H1 (cell line): ENCODE measurements at regions not wholly inside any gene's neighbourhood (a gene's known extent, or its start where the extent isn't known, plus 50 kb on each side); places are given as distances from the start of the nearest gene placed in this dataset.

Experiments used
- BRCA1 ChIP-seq: IDR thresholded peaks from 2 replicates; pipeline ENCODE4 v1.6.1; 2012; ENCODE audit warnings: low read depth, low read length, improper control_type of control experiment
- CBX5 ChIP-seq: fragments of 300-800, 300-1000 bp; sonication (generic); IDR thresholded peaks from 2 replicates; pipeline ENCODE4 v1.7.1; 2016; ENCODE audit warnings: antibody characterized with exemption, low read length, low read depth
- CEBPB ChIP-seq: IDR thresholded peaks from 2 replicates; pipeline ENCODE4 v1.6.1; 2012; ENCODE audit warnings: low read depth, low read length
- EP300 ChIP-seq, 2 experiments: IDR thresholded peaks; 1 replicate in 1 of 2; 2 replicates in 1 of 2; pipeline ENCODE4 v1.6.1; 2011 to 2012; ENCODE audit warnings: low read depth in 2 of 2, low read length in 2 of 2, mild to moderate bottlenecking in 2 of 2, borderline replicate concordance in 1 of 2, inconsistent platforms in 1 of 2, moderate library complexity in 1 of 2
- EZH2 ChIP-seq: fragments of 200-600 bp; sonication (generic); IDR thresholded peaks from 2 replicates; pipeline ENCODE4 v1.7.1; 2012; ENCODE audit warnings: low read depth, mild to moderate bottlenecking, moderate library complexity, low read length, inconsistent platforms; ENCODE audit not compliant: severe bottlenecking
- POLR2A ChIP-seq, 2 experiments: IDR thresholded peaks; 1 replicate in 1 of 2; 2 replicates in 1 of 2; pipeline ENCODE4 v1.6.1; 2011; ENCODE audit warnings: low read depth in 2 of 2, low read length in 2 of 2, mild to moderate bottlenecking in 2 of 2; ENCODE audit errors: control extremely low read depth in 1 of 2
- RXRA ChIP-seq: IDR thresholded peaks from 2 replicates; pipeline ENCODE4 v1.6.1; 2011; ENCODE audit warnings: low read depth, mild to moderate bottlenecking, low read length, moderate library complexity; ENCODE audit not compliant: insufficient read depth
- SP1 ChIP-seq: IDR thresholded peaks from 2 replicates; pipeline ENCODE4 v1.6.1; 2011; ENCODE audit warnings: low read depth, low read length
- SRF ChIP-seq: IDR thresholded peaks from 2 replicates; pipeline ENCODE4 v1.6.1; 2011; ENCODE audit warnings: mild to moderate bottlenecking, low read depth, low read length, moderate library complexity
- TEAD4 ChIP-seq: IDR thresholded peaks from 2 replicates; pipeline ENCODE4 v1.6.1; 2012; ENCODE audit warnings: low read depth, low read length, inconsistent platforms, mixed read lengths
- ZNF274 ChIP-seq: IDR thresholded peaks from 2 replicates; pipeline ENCODE4 v1.7.0; 2012; ENCODE audit warnings: low read length, borderline replicate concordance; ENCODE audit errors: extremely low read depth
- TF ChIP-seq, protein P1 (sequence below), 3 experiments: IDR thresholded peaks; 1 replicate in 2 of 3; 2 replicates in 1 of 3; pipeline versions ENCODE4 v1.5.1 to v1.6.1; 2011; ENCODE audit warnings: low read length in 3 of 3, mild to moderate bottlenecking in 3 of 3, inconsistent platforms in 2 of 3, low read depth in 1 of 3, moderate library complexity in 1 of 3; ENCODE audit not compliant: insufficient read depth in 1 of 3; ENCODE audit errors: control extremely low read depth in 1 of 3
- TF ChIP-seq, protein P2 (sequence below): IDR thresholded peaks from 2 replicates; pipeline ENCODE4 v1.6.1; 2012; ENCODE audit warnings: inconsistent platforms
- TF ChIP-seq, protein P3 (sequence below): IDR thresholded peaks from 2 replicates; pipeline ENCODE4 v1.6.1; 2011; ENCODE audit warnings: low read depth, mild to moderate bottlenecking, low read length; ENCODE audit not compliant: insufficient read depth

DNA sequence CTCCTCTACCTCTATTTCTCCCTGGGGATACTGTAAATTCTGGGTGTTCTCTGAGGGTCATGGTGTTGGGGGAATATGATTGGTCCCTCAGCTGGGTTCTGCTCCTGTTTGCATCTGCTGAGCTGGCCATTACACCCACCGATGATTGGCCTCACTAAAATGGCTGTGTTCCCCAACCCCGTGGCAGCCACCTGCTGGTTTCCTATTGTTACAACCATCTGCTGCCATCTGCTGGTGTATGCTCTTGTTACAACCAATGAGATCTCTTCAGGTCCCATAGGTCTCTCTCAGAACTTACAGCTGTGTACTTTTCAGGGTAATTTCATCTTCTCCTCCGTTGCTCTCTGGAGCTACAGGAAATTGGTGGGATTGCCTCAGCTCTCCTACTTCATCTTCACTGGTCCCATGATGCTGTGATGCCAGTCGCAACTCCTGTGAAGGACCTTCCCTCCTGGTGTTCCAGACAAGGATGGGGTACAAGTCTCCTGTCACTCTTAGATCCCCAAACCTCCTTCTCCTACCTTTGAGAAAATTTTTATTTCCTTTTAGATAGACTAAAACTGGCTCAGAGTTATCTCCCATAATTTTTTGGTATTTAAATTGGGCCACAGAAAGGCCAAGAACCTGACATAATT lies 303.5 kb upstream of the SMIM30 start:
- no peak for TF ChIP-seq ZNF274
- TF ChIP-seq POLR2A (IDR thresholded peaks at IDR 0.05; ENCODE audit: control extremely low read depth in 1 of 2, low read depth in 2 of 2, low read length in 2 of 2): no peak
- no peak for TF ChIP-seq RXRA
- TF ChIP-seq BRCA1: no peak
- TF ChIP-seq, protein P1, sequence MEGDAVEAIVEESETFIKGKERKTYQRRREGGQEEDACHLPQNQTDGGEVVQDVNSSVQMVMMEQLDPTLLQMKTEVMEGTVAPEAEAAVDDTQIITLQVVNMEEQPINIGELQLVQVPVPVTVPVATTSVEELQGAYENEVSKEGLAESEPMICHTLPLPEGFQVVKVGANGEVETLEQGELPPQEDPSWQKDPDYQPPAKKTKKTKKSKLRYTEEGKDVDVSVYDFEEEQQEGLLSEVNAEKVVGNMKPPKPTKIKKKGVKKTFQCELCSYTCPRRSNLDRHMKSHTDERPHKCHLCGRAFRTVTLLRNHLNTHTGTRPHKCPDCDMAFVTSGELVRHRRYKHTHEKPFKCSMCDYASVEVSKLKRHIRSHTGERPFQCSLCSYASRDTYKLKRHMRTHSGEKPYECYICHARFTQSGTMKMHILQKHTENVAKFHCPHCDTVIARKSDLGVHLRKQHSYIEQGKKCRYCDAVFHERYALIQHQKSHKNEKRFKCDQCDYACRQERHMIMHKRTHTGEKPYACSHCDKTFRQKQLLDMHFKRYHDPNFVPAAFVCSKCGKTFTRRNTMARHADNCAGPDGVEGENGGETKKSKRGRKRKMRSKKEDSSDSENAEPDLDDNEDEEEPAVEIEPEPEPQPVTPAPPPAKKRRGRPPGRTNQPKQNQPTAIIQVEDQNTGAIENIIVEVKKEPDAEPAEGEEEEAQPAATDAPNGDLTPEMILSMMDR (IDR thresholded peaks at IDR 0.05; ENCODE audit: control extremely low read depth in 1 of 3, insufficient read depth in 1 of 3, low read depth in 1 of 3, low read length in 3 of 3): peak; percentile 49 to 93 (median 82)
- TF ChIP-seq, protein P2, sequence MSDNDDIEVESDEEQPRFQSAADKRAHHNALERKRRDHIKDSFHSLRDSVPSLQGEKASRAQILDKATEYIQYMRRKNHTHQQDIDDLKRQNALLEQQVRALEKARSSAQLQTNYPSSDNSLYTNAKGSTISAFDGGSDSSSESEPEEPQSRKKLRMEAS: peak; percentile 90
- TF ChIP-seq SRF: no peak
- no peak for TF ChIP-seq EP300 (IDR thresholded peaks at IDR 0.05; ENCODE audit: borderline replicate concordance in 1 of 2, low read depth in 2 of 2, low read length in 2 of 2)
- TF ChIP-seq EZH2: no peak
- peak; percentile 70 for TF ChIP-seq TEAD4
- TF ChIP-seq, protein P3, sequence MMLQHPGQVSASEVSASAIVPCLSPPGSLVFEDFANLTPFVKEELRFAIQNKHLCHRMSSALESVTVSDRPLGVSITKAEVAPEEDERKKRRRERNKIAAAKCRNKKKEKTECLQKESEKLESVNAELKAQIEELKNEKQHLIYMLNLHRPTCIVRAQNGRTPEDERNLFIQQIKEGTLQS: no peak
- no peak for TF ChIP-seq SP1
- TF ChIP-seq CBX5: no peak
- no peak for TF ChIP-seq CEBPB
